GM12878 (cell line): ENCODE measurements at regions not wholly inside any gene's neighbourhood (a gene's known extent, or its start where the extent isn't known, plus 50 kb on each side); places are given as distances from the start of the nearest gene placed in this dataset.

Experiments
- ATAC-seq: fragments of 200-7000 bp; cut with Tn5 transposase; 3 replicates; pipeline ENCODE4 v1.9.1; 2020; ENCODE audit warnings: mild to moderate bottlenecking, moderate library complexity
- BruUV-seq: library from RNA; stranded (reverse); fragments of 400-500 nt; replicated peaks from 2 replicates; lab custom pipeline; 2021; lab: Mats Ljungman, UMichigan
- CTCF ChIA-PET: fragments of 300-600 bp; sonication (Branson Sonifier 250); formaldehyde crosslinking; extraction: SDS; loops from one replicate; lab custom pipeline; 2021; ENCODE audit warnings: inconsistent platforms; lab: Yijun Ruan, JAX
- POLR2A ChIA-PET: fragments of 350-600 bp; formaldehyde crosslinking; extraction: SDS; loops from one replicate; lab custom pipeline; 2021; ENCODE audit warnings: inconsistent platforms; lab: Charles Lee
- RAD21 ChIA-PET: fragments of 300-600 bp; sonication (Branson Sonifier 250); formaldehyde crosslinking; loops from one replicate; lab custom pipeline; 2023; ENCODE audit warnings: antibody characterized with exemption; ENCODE audit not compliant: unreplicated experiment; lab: Charles Lee
- SMC1A ChIA-PET: fragments of 300-600 bp; sonication (Branson Sonifier 250); formaldehyde crosslinking; loops from one replicate; lab custom pipeline; 2023; ENCODE audit not compliant: unreplicated experiment, uncharacterized antibody; lab: Charles Lee
- DNase-seq: peaks from one replicate; pipeline ENCODE4 v3.0.0-alpha.2; 2011; ENCODE audit warnings: low read depth, low spot score
- FAIRE-seq: peaks from 3 replicates; lab custom pipeline; 2011; peaks lifted over from hg19 to GRCh38; lab: Jason Lieb, UNC
- H2AFZ ChIP-seq: 2 replicates; pipeline ENCODE4 v1.6.0; 2011; ENCODE audit warnings: low read depth, low read length, control low read depth; ENCODE audit not compliant: control insufficient read depth
- H3K27ac ChIP-seq: 2 replicates; pipeline ENCODE4 v1.5.1; 2011; ENCODE audit warnings: control low read depth; ENCODE audit not compliant: control insufficient read depth, insufficient read depth
- H3K27me3 ChIP-seq, 2 experiments: replicated peaks in 1 of 2; 2 replicates each; pipeline versions ENCODE4 v1.6.0 to v1.6.1; 2011; ENCODE audit warnings: low read length in 1 of 2; ENCODE audit not compliant: control insufficient read depth in 2 of 2, insufficient read depth in 2 of 2
- H3K36me3 ChIP-seq, 2 experiments: 2 replicates each; pipeline ENCODE4 v1.5.1; 2011; ENCODE audit warnings: low read length in 1 of 2; ENCODE audit not compliant: control insufficient read depth in 2 of 2, insufficient read depth in 2 of 2
- H3K4me1 ChIP-seq: 2 replicates; pipeline ENCODE4 v1.6.1; 2011; ENCODE audit warnings: mild to moderate bottlenecking, low read length, moderate library complexity, mixed read lengths; ENCODE audit not compliant: control insufficient read depth, insufficient read depth
- H3K4me2 ChIP-seq: 2 replicates; pipeline ENCODE4 v1.6.0; 2011; ENCODE audit warnings: control low read depth; ENCODE audit not compliant: control insufficient read depth, insufficient read depth
- H3K4me3 ChIP-seq: fragments of 200-600 bp; sonication (generic); 2 replicates; pipeline ENCODE4 v1.5.1; 2016
- H3K79me2 ChIP-seq: 2 replicates; pipeline ENCODE4 v1.6.0; 2011; ENCODE audit warnings: low read length; ENCODE audit not compliant: control insufficient read depth, insufficient read depth
- H3K9ac ChIP-seq: 2 replicates; pipeline ENCODE4 v1.8.0; 2011; ENCODE audit warnings: low read length, control low read depth, mixed read lengths; ENCODE audit not compliant: control insufficient read depth, insufficient read depth
- H3K9me3 ChIP-seq: replicated peaks from 3 replicates; pipeline ENCODE4 v1.5.1; 2011; ENCODE audit warnings: mild to moderate bottlenecking, low read length; ENCODE audit not compliant: control insufficient read depth, insufficient read depth
- H4K20me1 ChIP-seq: 2 replicates; pipeline ENCODE4 v1.6.0; 2011; ENCODE audit not compliant: control insufficient read depth, insufficient read depth
- BMI1 ChIP-seq: fragments of 450-650 bp; IDR thresholded peaks from 2 replicates; pipeline ENCODE4 v1.6.1; 2016; ENCODE audit warnings: mild to moderate bottlenecking, moderate library complexity, borderline replicate concordance
- CREM ChIP-seq: IDR thresholded peaks from 2 replicates; pipeline ENCODE4 v1.6.1; 2014; ENCODE audit warnings: antibody characterized with exemption, low read depth
- E4F1 ChIP-seq: fragments of 450-650 bp; IDR thresholded peaks from 2 replicates; pipeline ENCODE4 v1.6.1; 2018; ENCODE audit warnings: borderline replicate concordance, mild to moderate bottlenecking; ENCODE audit not compliant: partially characterized antibody
- ETV6 ChIP-seq, 2 experiments: fragments of 450-650 bp in 1 of 2; IDR thresholded peaks in 1 of 2; conservative IDR thresholded peaks in 1 of 2; 2 replicates each; pipeline ENCODE4 v1.6.1; 2014; ENCODE audit warnings: antibody characterized with exemption in 1 of 2, borderline replicate concordance in 1 of 2, low read depth in 1 of 2, mild to moderate bottlenecking in 1 of 2, moderate library complexity in 1 of 2
- HDAC2 ChIP-seq: fragments of 200-600 bp; sonication (generic); IDR thresholded peaks from 2 replicates; pipeline ENCODE4 v1.6.1; 2017
- IRF3 ChIP-seq: fragments of 450-650 bp; IDR thresholded peaks from 2 replicates; pipeline ENCODE4 v1.6.1; 2014; ENCODE audit warnings: mild to moderate bottlenecking
- RAD51 ChIP-seq: fragments of 450-650 bp; IDR thresholded peaks from 2 replicates; pipeline ENCODE4 v1.6.1; 2016; ENCODE audit warnings: moderate library complexity, mild to moderate bottlenecking, inconsistent platforms
- RB1 ChIP-seq: fragments of 450-650 bp; formaldehyde crosslinking; IDR thresholded peaks from 2 replicates; pipeline ENCODE4 v1.6.1; 2017; ENCODE audit warnings: mild to moderate bottlenecking, borderline replicate concordance
- REST ChIP-seq: IDR thresholded peaks from 2 replicates; pipeline ENCODE4 v1.6.1; 2012; ENCODE audit warnings: mild to moderate bottlenecking, low read depth, low read length
- SRF ChIP-seq, 2 experiments: IDR thresholded peaks; 2 replicates each; pipeline ENCODE4 v1.6.1; 2011; ENCODE audit warnings: low read depth in 2 of 2, low read length in 2 of 2, mild to moderate bottlenecking in 1 of 2, moderate library complexity in 1 of 2
- SUPT20H ChIP-seq: IDR thresholded peaks from 2 replicates; pipeline ENCODE4 v1.6.1; 2011; ENCODE audit warnings: low read depth, mild to moderate bottlenecking, low read length, moderate library complexity, borderline replicate concordance; ENCODE audit not compliant: control insufficient read depth
- YY1 ChIP-seq: IDR thresholded peaks from 2 replicates; pipeline ENCODE4 v1.6.1; 2011; ENCODE audit warnings: low read depth, mild to moderate bottlenecking, low read length
- WGBS: methylation state at CpG from one replicate; pipeline ENCODE4 v1.1.6; 2016; ENCODE audit warnings: low lambda C conversion rate; ENCODE audit not compliant: insufficient replicate concordance, insufficient coverage; ENCODE audit errors: missing lambda C conversion rate; 5-methylcytosine and 5-hydroxymethylcytosine counted together
- in situ Hi-C: fragments of 300-500 bp; cut with MboI; formaldehyde crosslinking; loops from 9 replicates; pipeline ENCODE4 v1.14.3; 2018; ENCODE audit warnings: mixed read lengths
- intact Hi-C: fragments of 100-400 bp; cut with micrococcal nuclease; formaldehyde crosslinking; loops from one replicate; pipeline ENCODE4 v1.14.2; 2022; ENCODE audit not compliant: unreplicated experiment

GRCh38 chrX:99469439-99469838 lies 940.6 kb downstream of the PCDH19 start:
- in situ Hi-C loops (no loop called here), intact Hi-C loops (no loop called here)
- Histone ChIP-seq H3K9me3 (no peaks in the 10 kb centered on the region), H3K27me3 (no peaks in the 10 kb centered on the region), H3K9ac (no peak overlapping the region), H3K4me2 (no peak overlapping the region), H2AFZ (no peak overlapping the region), H3K27ac (no peak overlapping the region), H3K4me3 (no peak overlapping the region), H3K79me2 (no peaks in the 10 kb centered on the region), H3K4me1 (no peaks in the 10 kb centered on the region), H3K36me3 (no peaks in the 10 kb centered on the region), H4K20me1 (no peaks in the 10 kb centered on the region)
- DNase-seq = no peak
- no peak for ATAC-seq
- ChIA-PET RAD21 (no interaction called here), SMC1A (no interaction called here), CTCF (no interaction called here), POLR2A (no interaction called here)
- no peak for FAIRE-seq
- 0% methylated on average over 3 of the region's 3 CpGs for WGBS
- TF ChIP-seq YY1 (no peak), REST (no peak), CREM (no peak), BMI1 (no peak), IRF3 (no peak), RB1 (no peak), SUPT20H (no peak), E4F1 (no peak), HDAC2 (no peak), ETV6 (conservative IDR thresholded peaks at IDR 0.05 in 1 of 2, IDR thresholded peaks at IDR 0.05 in 1 of 2; ENCODE audit: borderline replicate concordance in 1 of 2, low read depth in 1 of 2) (no peak), RAD51 (no peak), SRF (IDR thresholded peaks at IDR 0.05; ENCODE audit: low read depth in 2 of 2, low read length in 2 of 2) (no peak)
- BruUV-seq = no TSS peak
